GM20000 (cell line): ENCODE measurements at regions not wholly inside any gene's neighbourhood (a gene's known extent, or its start where the extent isn't known, plus 50 kb on each side); places are given as distances from the start of the nearest gene placed in this dataset.

Experiments used
- DNase-seq: peaks from one replicate; pipeline ENCODE4 v3.0.0; 2012; ENCODE audit warnings: low spot score
- TF ChIP-seq, protein P1 (sequence below): IDR thresholded peaks from 2 replicates; pipeline ENCODE4 v1.5.1; 2012; ENCODE audit warnings: mild to moderate bottlenecking, control low read depth; ENCODE audit errors: extremely low read depth, missing control alignments

GRCh38 chr15:47887241-47887800, 170.0 kb downstream of the SEMA6D start:
- TF ChIP-seq, protein P1, sequence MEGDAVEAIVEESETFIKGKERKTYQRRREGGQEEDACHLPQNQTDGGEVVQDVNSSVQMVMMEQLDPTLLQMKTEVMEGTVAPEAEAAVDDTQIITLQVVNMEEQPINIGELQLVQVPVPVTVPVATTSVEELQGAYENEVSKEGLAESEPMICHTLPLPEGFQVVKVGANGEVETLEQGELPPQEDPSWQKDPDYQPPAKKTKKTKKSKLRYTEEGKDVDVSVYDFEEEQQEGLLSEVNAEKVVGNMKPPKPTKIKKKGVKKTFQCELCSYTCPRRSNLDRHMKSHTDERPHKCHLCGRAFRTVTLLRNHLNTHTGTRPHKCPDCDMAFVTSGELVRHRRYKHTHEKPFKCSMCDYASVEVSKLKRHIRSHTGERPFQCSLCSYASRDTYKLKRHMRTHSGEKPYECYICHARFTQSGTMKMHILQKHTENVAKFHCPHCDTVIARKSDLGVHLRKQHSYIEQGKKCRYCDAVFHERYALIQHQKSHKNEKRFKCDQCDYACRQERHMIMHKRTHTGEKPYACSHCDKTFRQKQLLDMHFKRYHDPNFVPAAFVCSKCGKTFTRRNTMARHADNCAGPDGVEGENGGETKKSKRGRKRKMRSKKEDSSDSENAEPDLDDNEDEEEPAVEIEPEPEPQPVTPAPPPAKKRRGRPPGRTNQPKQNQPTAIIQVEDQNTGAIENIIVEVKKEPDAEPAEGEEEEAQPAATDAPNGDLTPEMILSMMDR, result no peak
- DNase-seq, result no peak

GRCh38 chr15:47888385-47889100, 171.2 kb downstream of the SEMA6D start:
- DNase-seq, result no peak
- TF ChIP-seq, protein P1, result no peak

- DNase-seq, result no peak
- TF ChIP-seq, protein P1, result no peak
Observed at GRCh38 chr15:47890397-47891150, 173.3 kb downstream of the SEMA6D start.

DNA sequence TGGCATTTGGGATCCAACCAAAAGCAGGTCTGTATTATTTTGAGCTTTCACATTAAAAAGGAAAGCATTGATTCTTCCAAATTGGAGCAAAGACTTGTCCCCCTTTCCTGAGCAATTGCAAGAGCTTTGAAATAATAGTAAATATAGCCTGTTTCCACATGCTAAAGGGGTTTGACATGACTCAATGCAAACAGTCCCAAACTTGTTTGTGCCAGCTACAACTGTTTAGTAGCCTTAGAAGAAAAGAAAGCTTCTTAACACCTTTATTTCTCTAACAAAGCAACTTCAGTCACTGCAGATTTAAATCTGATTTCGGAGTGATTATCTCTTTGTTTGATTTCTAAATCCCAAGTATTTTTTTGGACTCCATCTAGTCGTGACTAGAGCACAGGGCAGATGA, 180.2 kb downstream of the SEMA6D start:
- DNase-seq, result no peak
- TF ChIP-seq, protein P1, result no peak

DNA sequence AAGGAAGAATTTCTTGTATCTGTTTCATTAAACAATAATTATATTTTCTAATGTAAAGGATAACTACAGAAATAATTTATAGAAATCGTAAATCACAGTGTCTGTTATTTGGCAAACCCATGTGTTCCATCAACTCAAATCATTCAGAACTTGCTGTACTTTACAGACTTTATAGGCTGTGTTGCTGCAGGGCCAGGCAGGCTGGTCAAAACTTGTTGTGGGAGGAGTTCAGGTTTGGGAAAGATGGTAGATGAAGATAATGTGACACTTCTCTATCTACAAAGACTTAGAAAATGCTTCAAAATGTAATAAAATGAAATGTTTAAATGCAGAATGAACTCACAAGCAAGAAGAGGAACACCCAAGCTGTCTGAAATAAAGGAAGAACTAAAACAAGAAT, 183.4 kb downstream of the SEMA6D start:
- TF ChIP-seq, protein P1, result no peak

GRCh38 chr15:47903368-47903767, 186.1 kb downstream of the SEMA6D start:
- TF ChIP-seq, protein P1, result no peak
- DNase-seq, result no peak

More for the DNA sequence above, 183.4 kb downstream of the SEMA6D start:
- no peak for DNase-seq

- DNase-seq, result no peak
- TF ChIP-seq, protein P1, result no peak
Observed at GRCh38 chr15:47908486-47908885, 191.2 kb downstream of the SEMA6D start.
